Thoracic aorta (tissue), 2 donors: ENCODE measurements at regions not wholly inside any gene's neighbourhood (a gene's known extent, or its start where the extent isn't known, plus 50 kb on each side); places are given as distances from the start of the nearest gene placed in this dataset.

Experiments
- ATAC-seq: fragments of 150-250 bp; one replicate; pipeline ENCODE4 v1.8.0; 2017; ENCODE audit warnings: low read depth; ENCODE audit not compliant: insufficient number of reproducible peaks, low FRiP score
- DNase-seq: peaks from one replicate; pipeline ENCODE4 v3.0.0-alpha.2; 2020; ENCODE audit warnings: low spot score
- H3K27ac ChIP-seq, 2 donors: fragments of 200-600 bp; sonication (generic); 1 replicate in 1 of 2; 2 replicates in 1 of 2; pipeline ENCODE4 v1.5.1; 2016; ENCODE audit warnings: mild to moderate bottlenecking in 2 of 2, moderate library complexity in 2 of 2
- H3K27me3 ChIP-seq: fragments of 200-600 bp; sonication (generic); replicated peaks from 2 replicates; pipeline ENCODE4 v1.6.0; 2016; ENCODE audit warnings: mild to moderate bottlenecking; ENCODE audit not compliant: insufficient read depth
- H3K36me3 ChIP-seq: fragments of 200-600 bp; sonication (generic); one replicate; pipeline ENCODE4 v1.5.1; 2016
- H3K4me1 ChIP-seq, 2 donors: fragments of 200-600 bp; sonication (generic); 1 replicate in 1 of 2; 2 replicates in 1 of 2; pipeline versions ENCODE4 v1.5.1 to v1.6.0; 2016; ENCODE audit warnings: low read depth in 2 of 2, mild to moderate bottlenecking in 1 of 2; ENCODE audit not compliant: control insufficient read depth in 1 of 2
- H3K4me3 ChIP-seq: fragments of 200-600 bp; sonication (generic); 2 replicates; pipeline ENCODE4 v1.5.1; 2016; ENCODE audit warnings: mild to moderate bottlenecking
- H3K9me3 ChIP-seq: fragments of 200-600 bp; sonication (generic); 2 replicates; pipeline ENCODE4 v1.5.1; 2016
- CTCF ChIP-seq: fragments of 200-600 bp; sonication (generic); IDR thresholded peaks from one replicate; pipeline ENCODE4 v1.5.1; 2019; ENCODE audit warnings: antibody characterized with exemption

DNA sequence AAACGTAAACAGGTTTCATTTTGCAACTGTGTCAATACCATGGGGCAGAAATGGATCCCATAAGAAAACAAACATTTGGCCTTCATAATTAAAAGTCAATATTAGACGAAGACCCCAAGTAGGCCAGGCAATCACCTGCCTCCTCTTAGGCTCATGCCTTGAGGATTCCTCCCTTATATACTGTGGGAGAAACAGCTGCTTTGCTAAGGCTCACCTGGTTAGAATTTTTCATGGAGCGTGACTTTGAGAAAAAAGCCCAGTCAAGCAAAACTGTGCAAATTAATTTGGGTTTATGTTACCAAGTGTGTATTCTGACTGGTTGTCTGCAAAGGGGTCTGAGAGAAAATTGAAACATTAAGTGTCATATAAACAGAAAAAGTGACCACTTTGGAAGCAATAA lies 605.3 kb upstream of the USP24 start:
- H3K27ac ChIP-seq, result no peak overlapping the region
- no peak for TF ChIP-seq CTCF
- no peaks in the 10 kb centered on the region for H3K36me3 ChIP-seq
- no peaks in the 10 kb centered on the region for H3K4me1 ChIP-seq
- H3K9me3 ChIP-seq, result no peaks in the 10 kb centered on the region
- DNase-seq (no peak), ATAC-seq (no peak)
- no peak overlapping the region for H3K4me3 ChIP-seq
- no peaks in the 10 kb centered on the region for H3K27me3 ChIP-seq

- H3K27ac ChIP-seq, result no peak overlapping the region
- ATAC-seq (no peak), DNase-seq (no peak)
- no peak overlapping the region for H3K4me3 ChIP-seq
- no peaks in the 10 kb centered on the region for H3K9me3 ChIP-seq
- H3K4me1 ChIP-seq, result peaks cover 0 to 10% of the 10 kb centered on the region in 2 donors
- TF ChIP-seq CTCF, result no peak
- no peaks in the 10 kb centered on the region for H3K36me3 ChIP-seq
- H3K27me3 ChIP-seq, result no peaks in the 10 kb centered on the region
Observed at GRCh38 chr1:55819011-55819410, 603.8 kb upstream of the USP24 start.

DNA sequence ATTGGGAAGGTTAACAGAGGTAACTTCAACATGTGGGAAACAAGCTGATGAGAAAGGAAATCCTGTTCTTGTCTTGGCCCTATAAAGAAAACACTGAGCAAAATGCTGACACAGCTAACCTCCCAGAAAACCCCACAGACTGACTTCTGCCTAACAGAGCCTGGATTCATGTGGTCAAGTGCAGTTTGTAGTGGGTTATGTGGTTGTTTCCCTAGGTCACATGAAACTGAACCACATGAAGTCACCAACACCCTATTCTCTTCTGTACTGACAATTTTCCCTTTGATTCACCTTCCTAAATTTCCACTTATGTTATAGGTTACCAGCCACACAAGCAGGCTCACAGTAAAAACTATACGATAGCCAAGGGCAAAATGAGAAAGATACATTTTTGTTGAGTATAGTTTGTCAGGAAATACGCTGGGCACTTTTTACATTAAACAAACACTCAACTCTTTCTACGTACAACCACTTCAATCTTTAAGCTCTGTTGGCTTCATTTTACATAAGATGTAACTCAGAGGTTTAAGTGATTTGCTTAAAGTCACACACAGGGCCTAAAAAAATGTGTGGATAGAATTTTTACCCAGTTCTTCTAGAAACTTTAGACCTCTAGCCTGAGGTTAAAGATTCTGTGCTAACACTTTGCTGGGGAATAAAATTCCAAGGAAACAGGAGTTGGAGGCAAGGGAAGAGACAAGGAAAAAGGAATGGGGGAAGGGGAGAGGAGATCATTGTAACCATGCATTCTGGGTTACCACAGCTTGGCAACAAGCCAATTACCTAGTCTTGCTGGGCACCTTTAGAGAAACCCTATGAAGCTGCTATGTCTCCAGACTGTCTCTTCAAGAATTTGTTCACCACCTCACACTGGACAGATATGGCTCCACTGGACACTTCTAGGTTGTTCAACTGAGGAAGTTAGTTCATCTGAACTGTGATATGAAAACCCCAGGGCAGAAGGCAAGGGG lies 601.6 kb upstream of the USP24 start:
- TF ChIP-seq CTCF, result no peak
- H3K4me3 ChIP-seq, result no peak overlapping the region
- no peak for DNase-seq
- no peaks in the 10 kb centered on the region for H3K36me3 ChIP-seq
- H3K27me3 ChIP-seq, result no peaks in the 10 kb centered on the region
- no peaks in the 10 kb centered on the region for H3K9me3 ChIP-seq
- no peak for ATAC-seq
- no peak overlapping the region for H3K27ac ChIP-seq
- H3K4me1 ChIP-seq, result peaks cover 6 to 24% of the 10 kb centered on the region in 2 donors

DNA sequence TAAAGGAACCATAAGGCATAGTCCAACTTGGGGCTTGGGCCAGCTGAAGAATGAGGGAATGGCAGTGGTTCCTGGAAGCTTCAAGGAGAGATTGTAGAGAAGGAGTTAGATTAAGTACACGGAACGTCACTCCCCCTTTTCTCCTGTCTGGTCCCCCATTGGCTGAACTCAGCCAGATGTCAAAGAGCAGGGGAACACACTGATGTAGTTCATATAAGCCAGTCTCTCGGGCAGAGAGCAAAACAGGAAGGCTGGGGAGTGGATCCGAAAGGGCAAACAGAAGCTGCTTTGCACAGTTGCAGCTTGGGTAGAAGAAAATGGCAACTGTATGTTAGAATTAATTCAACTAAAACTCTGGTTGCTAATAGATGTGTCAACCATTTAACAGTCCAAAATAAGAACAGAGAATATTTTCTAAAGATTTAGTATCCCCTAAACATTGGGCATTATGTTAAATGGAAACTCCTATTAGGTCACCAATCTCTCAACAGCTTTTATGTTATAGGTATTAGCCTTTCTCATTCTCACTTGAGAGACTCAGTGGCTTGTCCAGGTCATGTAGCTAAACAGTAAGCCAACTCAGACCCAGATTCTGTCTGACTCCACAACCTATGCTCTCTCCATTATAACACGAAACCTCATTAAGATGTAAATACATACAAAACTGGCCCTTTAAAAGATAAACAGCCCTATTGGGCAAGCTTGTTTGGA lies 600.7 kb upstream of the USP24 start:
- Histone ChIP-seq H3K4me1 (peaks cover 6 to 24% of the 10 kb centered on the region in 2 donors), H3K36me3 (no peaks in the 10 kb centered on the region), H3K9me3 (no peaks in the 10 kb centered on the region), H3K27ac (no peak overlapping the region), H3K4me3 (no peak overlapping the region), H3K27me3 (no peaks in the 10 kb centered on the region)
- no peak for TF ChIP-seq CTCF
- DNase-seq (no peak), ATAC-seq (no peak)

GRCh38 chr1:55814967-55815366 lies 599.8 kb upstream of the USP24 start:
- Histone ChIP-seq H3K9me3 (no peaks in the 10 kb centered on the region), H3K4me3 (no peak overlapping the region), H3K4me1 (peaks cover 6 to 24% of the 10 kb centered on the region in 2 donors), H3K36me3 (no peaks in the 10 kb centered on the region), H3K27ac (no peak overlapping the region), H3K27me3 (no peaks in the 10 kb centered on the region)
- TF ChIP-seq CTCF, result no peak
- no peak for ATAC-seq
- no peak for DNase-seq
